GM23248 (cell line): ENCODE measurements at regions not wholly inside any gene's neighbourhood (a gene's known extent, or its start where the extent isn't known, plus 50 kb on each side); places are given as distances from the start of the nearest gene placed in this dataset.

Experiments
- EZH2 ChIP-seq: fragments of 200-600 bp; sonication (generic); IDR thresholded peaks from 2 replicates; pipeline ENCODE4 v1.6.1; 2018; ENCODE audit warnings: antibody characterized with exemption, mild to moderate bottlenecking; ENCODE audit not compliant: insufficient read depth, poor library complexity, severe bottlenecking
- EZH2phosphoT487 ChIP-seq: fragments of 200-600 bp; sonication (generic); IDR thresholded peaks from 2 replicates; pipeline ENCODE4 v1.6.1; 2018; ENCODE audit warnings: antibody characterized with exemption, moderate library complexity, mild to moderate bottlenecking, low read depth; ENCODE audit not compliant: insufficient read depth

- no peak for TF ChIP-seq EZH2phosphoT487
- no peak for TF ChIP-seq EZH2
Observed at GRCh38 chr3:99505200-99505599, 133.2 kb upstream of the COL8A1 start.
